ENCODE measurements at regions not wholly inside any gene's neighbourhood (a gene's known extent, or its start where the extent isn't known, plus 50 kb on each side); places are given as distances from the start of the nearest gene placed in this dataset.
A peak's percentile ranks its signal among the peaks of the same experiment; 100 is the strongest.

- peaks cover 6% of the 10 kb centered on the region for H3K27me3 Mint-ChIP-seq (ENCODE audit: insufficient read depth, unreplicated experiment)
- H3K36me3 Mint-ChIP-seq (ENCODE audit: insufficient read depth, unreplicated experiment): no peaks in the 10 kb centered on the region
- no peak overlapping the region for H3K4me3 ChIP-seq (ENCODE audit: low read depth, low read length)
- H3K27ac Mint-ChIP-seq (ENCODE audit: unreplicated experiment): no peak overlapping the region
- H3K27me3 ChIP-seq (replicated peaks; ENCODE audit: control insufficient read depth, insufficient read depth, low read length): no peaks in the 10 kb centered on the region
- intact Hi-C loops (cut with micrococcal nuclease; ENCODE audit: unreplicated experiment): no loop called here
- H3K4me1 Mint-ChIP-seq (ENCODE audit: low read depth, unreplicated experiment): no peaks in the 10 kb centered on the region
- DNase-seq: no peak
- no peaks in the 10 kb centered on the region for H3K4me1 ChIP-seq
- POLR2A ChIA-PET: no interaction called here
- H3K9me3 ChIP-seq: no peaks in the 10 kb centered on the region
- CTCF ChIA-PET: no interaction called here
- BruUV-seq (replicated peaks): no TSS peak
- no peaks in the 10 kb centered on the region for H3K36me3 ChIP-seq (ENCODE audit: control insufficient read depth, insufficient read depth, low read length)
- no peak overlapping the region for H3K4me3 Mint-ChIP-seq (ENCODE audit: unreplicated experiment)
- H3K9me3 Mint-ChIP-seq (ENCODE audit: unreplicated experiment): no peaks in the 10 kb centered on the region
- no peak for TF ChIP-seq CTCF (IDR thresholded peaks at IDR 0.05; ENCODE audit: insufficient read depth in 1 of 2, low read depth in 1 of 2, low read length in 1 of 2, severe bottlenecking in 1 of 2, unreplicated experiment in 1 of 2)
Measured at GRCh38 chr3:21806733-21807132, 55.7 kb upstream of the ZNF385D start.

- Histone ChIP-seq H3K4me1 (no peaks in the 10 kb centered on the region), H3K27me3 (replicated peaks; ENCODE audit: control insufficient read depth, insufficient read depth, low read length) (no peaks in the 10 kb centered on the region), H3K36me3 (ENCODE audit: control insufficient read depth, insufficient read depth, low read length) (no peaks in the 10 kb centered on the region), H3K9me3 (no peaks in the 10 kb centered on the region), H3K4me3 (ENCODE audit: low read depth, low read length) (no peak overlapping the region)
- no TSS peak for BruUV-seq (replicated peaks)
- TF ChIP-seq CTCF (IDR thresholded peaks at IDR 0.05; ENCODE audit: insufficient read depth in 1 of 2, low read depth in 1 of 2, low read length in 1 of 2, severe bottlenecking in 1 of 2, unreplicated experiment in 1 of 2): no peak
- H3K27me3 Mint-ChIP-seq (ENCODE audit: insufficient read depth, unreplicated experiment): peaks cover 7% of the 10 kb centered on the region
- H3K27ac Mint-ChIP-seq (ENCODE audit: unreplicated experiment): no peak overlapping the region
- no peaks in the 10 kb centered on the region for H3K4me1 Mint-ChIP-seq (ENCODE audit: low read depth, unreplicated experiment)
- POLR2A ChIA-PET: no interaction called here
- intact Hi-C loops (cut with micrococcal nuclease; ENCODE audit: unreplicated experiment): no loop called here
- H3K9me3 Mint-ChIP-seq (ENCODE audit: unreplicated experiment): no peaks in the 10 kb centered on the region
- H3K4me3 Mint-ChIP-seq (ENCODE audit: unreplicated experiment): no peak overlapping the region
- H3K36me3 Mint-ChIP-seq (ENCODE audit: insufficient read depth, unreplicated experiment): no peaks in the 10 kb centered on the region
- CTCF ChIA-PET: no interaction called here
- peak in 1 of 2 experiments; percentile 1 for DNase-seq
Measured at GRCh38 chr3:21825684-21826083, 74.7 kb upstream of the ZNF385D start.

- no peak overlapping the region for H3K27ac Mint-ChIP-seq (ENCODE audit: unreplicated experiment)
- no peaks in the 10 kb centered on the region for H3K4me1 ChIP-seq
- CTCF ChIA-PET: no interaction called here
Measured at GRCh38 chr3:21826416-21826815, 75.4 kb upstream of the ZNF385D start.

More at GRCh38 chr3:21826416-21826815, 75.4 kb upstream of the ZNF385D start:
- intact Hi-C loops (cut with micrococcal nuclease; ENCODE audit: unreplicated experiment): no loop called here
- Mint-ChIP-seq H3K4me3 (ENCODE audit: unreplicated experiment) (no peak overlapping the region), H3K27me3 (ENCODE audit: insufficient read depth, unreplicated experiment) (peaks cover 7% of the 10 kb centered on the region), H3K4me1 (ENCODE audit: low read depth, unreplicated experiment) (no peaks in the 10 kb centered on the region), H3K9me3 (ENCODE audit: unreplicated experiment) (no peaks in the 10 kb centered on the region), H3K36me3 (ENCODE audit: insufficient read depth, unreplicated experiment) (no peaks in the 10 kb centered on the region)
- no peak overlapping the region for H3K4me3 ChIP-seq (ENCODE audit: low read depth, low read length)
- no TSS peak for BruUV-seq (replicated peaks)
- no peak for DNase-seq
- H3K9me3 ChIP-seq: no peaks in the 10 kb centered on the region
- POLR2A ChIA-PET: no interaction called here
- no peak for TF ChIP-seq CTCF (IDR thresholded peaks at IDR 0.05; ENCODE audit: insufficient read depth in 1 of 2, low read depth in 1 of 2, low read length in 1 of 2, severe bottlenecking in 1 of 2, unreplicated experiment in 1 of 2)
- H3K36me3 ChIP-seq (ENCODE audit: control insufficient read depth, insufficient read depth, low read length): no peaks in the 10 kb centered on the region
- H3K27me3 ChIP-seq (replicated peaks; ENCODE audit: control insufficient read depth, insufficient read depth, low read length): no peaks in the 10 kb centered on the region

Measured in Caco-2 (cell line).